GM12873 (cell line): ENCODE measurements at regions not wholly inside any gene's neighbourhood (a gene's known extent, or its start where the extent isn't known, plus 50 kb on each side); places are given as distances from the start of the nearest gene placed in this dataset.

Experiments used
- TF ChIP-seq, protein P1 (sequence below): IDR thresholded peaks from 2 replicates; pipeline ENCODE4 v1.5.1; 2012; ENCODE audit warnings: low read depth, mild to moderate bottlenecking, moderate library complexity, low read length, control low read depth; ENCODE audit not compliant: insufficient read depth; ENCODE audit errors: missing control alignments

DNA sequence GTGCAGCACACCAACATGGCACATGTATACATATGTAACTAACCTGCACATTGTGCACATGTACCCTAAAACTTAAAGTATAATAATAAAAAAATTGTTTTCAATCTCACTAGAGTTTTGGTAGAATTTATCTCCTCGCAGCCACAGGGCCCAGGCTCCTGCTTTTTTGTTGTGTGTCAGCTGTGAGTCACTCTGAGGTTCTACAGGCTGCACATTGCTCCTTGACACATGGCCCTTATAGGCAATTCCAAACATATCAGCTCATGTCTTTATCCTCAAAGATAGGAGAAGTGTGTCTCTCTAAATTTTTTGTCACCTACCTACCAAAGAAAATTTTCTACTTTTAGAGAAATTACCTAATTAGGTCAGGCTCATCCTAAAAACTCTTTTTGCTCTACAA, 252.1 kb upstream of the ADGRL3 start:
- TF ChIP-seq, protein P1, sequence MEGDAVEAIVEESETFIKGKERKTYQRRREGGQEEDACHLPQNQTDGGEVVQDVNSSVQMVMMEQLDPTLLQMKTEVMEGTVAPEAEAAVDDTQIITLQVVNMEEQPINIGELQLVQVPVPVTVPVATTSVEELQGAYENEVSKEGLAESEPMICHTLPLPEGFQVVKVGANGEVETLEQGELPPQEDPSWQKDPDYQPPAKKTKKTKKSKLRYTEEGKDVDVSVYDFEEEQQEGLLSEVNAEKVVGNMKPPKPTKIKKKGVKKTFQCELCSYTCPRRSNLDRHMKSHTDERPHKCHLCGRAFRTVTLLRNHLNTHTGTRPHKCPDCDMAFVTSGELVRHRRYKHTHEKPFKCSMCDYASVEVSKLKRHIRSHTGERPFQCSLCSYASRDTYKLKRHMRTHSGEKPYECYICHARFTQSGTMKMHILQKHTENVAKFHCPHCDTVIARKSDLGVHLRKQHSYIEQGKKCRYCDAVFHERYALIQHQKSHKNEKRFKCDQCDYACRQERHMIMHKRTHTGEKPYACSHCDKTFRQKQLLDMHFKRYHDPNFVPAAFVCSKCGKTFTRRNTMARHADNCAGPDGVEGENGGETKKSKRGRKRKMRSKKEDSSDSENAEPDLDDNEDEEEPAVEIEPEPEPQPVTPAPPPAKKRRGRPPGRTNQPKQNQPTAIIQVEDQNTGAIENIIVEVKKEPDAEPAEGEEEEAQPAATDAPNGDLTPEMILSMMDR, result no peak

DNA sequence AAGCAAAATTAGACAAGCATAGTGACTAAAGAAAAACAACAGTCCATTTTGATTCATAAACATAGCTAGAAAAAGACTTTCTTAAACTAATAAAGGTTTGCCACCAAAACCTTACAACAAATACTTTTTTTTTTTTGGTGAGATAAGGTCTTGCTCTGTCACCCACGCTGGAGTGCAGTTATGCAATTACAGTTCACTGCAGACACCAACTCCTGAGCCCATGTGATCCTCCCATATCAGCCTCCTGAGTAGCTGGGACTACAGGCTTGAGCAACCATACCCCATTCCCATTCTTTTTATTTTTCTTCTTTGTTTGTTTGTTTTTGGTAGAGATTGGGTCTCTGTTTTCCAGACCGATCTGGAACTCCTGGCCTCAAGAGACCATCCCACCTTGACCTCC, 247.2 kb upstream of the ADGRL3 start:
- TF ChIP-seq, protein P1, result no peak

DNA sequence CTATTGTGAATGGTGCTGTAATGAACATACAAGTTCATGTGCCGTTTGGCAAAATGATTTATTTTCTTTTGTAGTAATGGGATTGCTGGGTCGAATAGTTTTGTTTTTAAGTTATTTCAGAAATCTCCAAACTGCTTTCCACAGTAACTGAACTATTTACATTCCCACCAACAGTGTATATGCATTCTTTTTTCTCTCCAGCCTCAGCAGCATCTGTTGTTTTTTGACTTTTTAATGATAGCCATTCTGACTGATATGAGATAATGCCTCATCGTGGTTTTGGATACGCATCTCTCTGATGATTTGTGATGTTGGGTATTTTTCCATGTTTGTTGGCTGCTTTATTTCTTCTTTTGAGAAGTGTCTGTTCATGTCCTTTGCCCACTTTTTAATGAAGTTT, 246.3 kb upstream of the ADGRL3 start:
- TF ChIP-seq, protein P1, result no peak

DNA sequence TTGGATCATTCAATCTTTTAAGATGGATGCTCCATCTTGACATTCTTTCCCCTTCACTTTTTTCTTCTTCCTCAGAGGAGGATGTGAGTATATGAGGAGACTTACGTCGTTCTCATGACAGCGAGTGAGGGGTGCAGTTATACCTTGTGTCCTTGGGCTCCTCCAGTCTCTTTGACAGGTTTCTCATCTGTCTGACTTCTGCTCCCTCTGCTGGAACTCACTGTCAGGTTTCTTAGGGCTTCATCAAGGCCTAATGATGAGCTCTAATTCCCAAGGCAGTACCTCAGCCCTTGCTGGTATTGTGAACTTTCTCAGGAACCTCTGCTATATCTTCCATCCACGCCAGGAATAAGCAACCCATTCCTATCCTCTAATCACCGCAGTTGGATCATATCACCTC, 237.8 kb upstream of the ADGRL3 start:
- TF ChIP-seq, protein P1, result no peak

DNA sequence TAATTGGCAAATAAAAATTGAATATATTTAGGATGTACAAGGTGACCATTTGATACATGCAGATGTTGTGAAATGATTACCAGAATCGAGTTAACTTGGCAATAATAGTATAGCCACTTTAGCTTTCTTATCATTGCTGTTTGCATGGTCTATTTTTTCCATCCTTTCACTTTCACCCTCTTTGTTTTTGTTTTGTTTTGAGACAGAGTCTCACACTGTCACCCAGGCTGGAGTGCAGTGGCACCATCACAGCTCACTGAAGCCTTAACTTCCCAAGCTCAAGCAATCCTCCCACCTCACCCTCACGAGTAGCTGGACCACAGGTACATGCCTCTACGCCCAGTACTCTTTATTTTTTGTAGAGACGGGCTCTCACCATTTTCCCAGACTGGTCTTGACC, 218.6 kb upstream of the ADGRL3 start:
- TF ChIP-seq, protein P1, result no peak

DNA sequence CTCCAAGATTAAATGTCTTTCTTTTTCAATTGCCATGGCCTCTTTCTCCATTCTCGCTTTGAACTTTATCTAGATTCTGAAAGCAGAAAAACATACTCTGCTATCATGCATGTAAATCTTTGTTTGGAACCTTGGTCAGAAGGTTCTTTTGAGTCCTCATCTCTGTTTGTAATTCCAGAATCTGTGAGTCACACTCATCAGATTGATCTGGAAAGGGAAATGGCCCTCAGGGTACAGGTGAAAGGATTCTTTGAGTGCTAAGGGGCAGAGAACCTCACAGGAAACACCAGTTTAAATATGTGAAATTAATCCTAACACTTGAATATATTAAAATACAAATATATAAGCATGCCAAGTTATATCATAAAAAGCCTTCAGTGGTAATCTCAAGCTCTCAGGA, 211.0 kb upstream of the ADGRL3 start:
- TF ChIP-seq, protein P1, result no peak

DNA sequence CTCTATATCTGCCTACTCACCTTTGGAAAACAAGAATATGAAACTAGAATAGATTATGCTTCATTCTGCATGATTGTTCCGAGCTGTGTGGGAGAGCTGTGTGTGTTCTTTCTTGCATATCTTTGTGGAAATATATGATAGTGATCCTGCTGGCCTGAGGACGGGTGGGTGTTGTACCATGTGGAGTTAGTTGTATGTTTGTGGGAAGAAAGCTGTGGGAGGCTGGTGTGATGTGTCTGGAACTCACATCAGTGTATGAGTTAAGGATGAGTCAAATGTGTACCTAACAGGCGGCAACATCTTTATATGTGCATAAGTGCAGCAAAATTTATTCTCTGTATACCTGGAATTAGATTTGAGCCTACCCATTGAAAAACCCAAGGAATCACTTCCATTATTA, 208.1 kb upstream of the ADGRL3 start:
- TF ChIP-seq, protein P1, result no peak
